Thyroid gland (tissue), 4 donors: ENCODE measurements at regions not wholly inside any gene's neighbourhood (a gene's known extent, or its start where the extent isn't known, plus 50 kb on each side); places are given as distances from the start of the nearest gene placed in this dataset.

Source experiments
- DNase-seq, 2 donors: peaks; one replicate each; pipeline ENCODE4 v3.0.0-alpha.2; 2019
- H3K27ac ChIP-seq, 3 donors: fragments of 200-600 bp; sonication (generic); 1 replicate in 2 of 3; 2 replicates in 1 of 3; pipeline ENCODE4 v1.5.1; 2016 to 2019; ENCODE audit warnings: mild to moderate bottlenecking in 1 of 3, moderate library complexity in 1 of 3
- H3K27me3 ChIP-seq: fragments of 200-600 bp; sonication (generic); one replicate; pipeline ENCODE4 v1.5.1; 2019
- H3K36me3 ChIP-seq, 2 donors: fragments of 200-600 bp; sonication (generic); one replicate each; pipeline ENCODE4 v1.5.1; 2016 to 2019
- H3K4me1 ChIP-seq, 2 donors: fragments of 200-600 bp; sonication (generic); one replicate each; pipeline ENCODE4 v1.5.1; 2017 to 2019
- H3K4me3 ChIP-seq, 3 donors: fragments of 200-600 bp; sonication (generic); replicated peaks in 1 of 3; 1 replicate in 2 of 3; 2 replicates in 1 of 3; pipeline ENCODE4 v1.5.1; 2016; ENCODE audit warnings: mild to moderate bottlenecking in 1 of 3
- H3K9me3 ChIP-seq: fragments of 200-600 bp; sonication (generic); one replicate; pipeline ENCODE4 v1.5.1; 2017
- CTCF ChIP-seq, 6 experiments: fragments of 200-600 bp in 3 of 6; fragments of 450-650 bp in 3 of 6; sonication (generic) in 3 of 6; IDR thresholded peaks; one replicate each; pipeline ENCODE4 v1.5.1; 2016 to 2019; ENCODE audit warnings: antibody characterized with exemption in 6 of 6, mild to moderate bottlenecking in 2 of 6, inconsistent platforms in 1 of 6, moderate library complexity in 1 of 6
- POLR2A ChIP-seq, 2 donors: fragments of 450-650 bp; IDR thresholded peaks; one replicate each; pipeline ENCODE4 v1.6.1; 2017; ENCODE audit warnings: antibody characterized with exemption in 2 of 2, mild to moderate bottlenecking in 2 of 2, moderate library complexity in 1 of 2
- WGBS, 2 donors: methylation state at CpG; one replicate each; pipeline ENCODE4 v1.1.5; 2017; 5-methylcytosine and 5-hydroxymethylcytosine counted together
- intact Hi-C: fragments of 100-400 bp; cut with DNase I; formaldehyde crosslinking; loops from one replicate; pipeline ENCODE4 v1.15.1; 2023

GRCh38 chr13:78410847-78411246 lies 192.5 kb downstream of the POU4F1 start:
- no peak overlapping the region for H3K27ac ChIP-seq
- TF ChIP-seq POLR2A (IDR thresholded peaks at IDR 0.05) (no peak), CTCF (IDR thresholded peaks at IDR 0.05) (no peak)
- no peaks in the 10 kb centered on the region for H3K36me3 ChIP-seq
- H3K4me3 ChIP-seq = no peak overlapping the region
- intact Hi-C loops = no loop called here
- no peaks in the 10 kb centered on the region for H3K4me1 ChIP-seq
- no peaks in the 10 kb centered on the region for H3K9me3 ChIP-seq
- H3K27me3 ChIP-seq = no peaks in the 10 kb centered on the region
- DNase-seq = no peak
- WGBS, 2 donors = 52 to 55% methylated on average over 1 of the region's 1 CpG

GRCh38 chr13:78410164-78410563 lies 193.2 kb downstream of the POU4F1 start:
- Histone ChIP-seq H3K36me3 (no peaks in the 10 kb centered on the region), H3K27me3 (no peaks in the 10 kb centered on the region), H3K9me3 (no peaks in the 10 kb centered on the region), H3K27ac (no peak overlapping the region), H3K4me3 (no peak overlapping the region), H3K4me1 (no peaks in the 10 kb centered on the region)
- intact Hi-C loops = no loop called here
- TF ChIP-seq CTCF (IDR thresholded peaks at IDR 0.05) (no peak), POLR2A (IDR thresholded peaks at IDR 0.05) (no peak)
- WGBS, 2 donors = 42 to 45% methylated on average over 2 of the region's 2 CpGs
- DNase-seq = no peak

GRCh38 chr13:78409172-78409571 lies 194.2 kb downstream of the POU4F1 start:
- no peak for DNase-seq
- Histone ChIP-seq H3K4me1 (no peaks in the 10 kb centered on the region), H3K4me3 (no peak overlapping the region), H3K36me3 (no peaks in the 10 kb centered on the region), H3K9me3 (no peaks in the 10 kb centered on the region), H3K27ac (no peak overlapping the region), H3K27me3 (no peaks in the 10 kb centered on the region)
- TF ChIP-seq POLR2A (IDR thresholded peaks at IDR 0.05) (no peak), CTCF (IDR thresholded peaks at IDR 0.05) (no peak)
- intact Hi-C loops = no loop called here
- 58 to 60% methylated on average over 2 of the region's 2 CpGs for WGBS, 2 donors

GRCh38 chr13:78404846-78405360 lies 198.4 kb downstream of the POU4F1 start:
- TF ChIP-seq CTCF (IDR thresholded peaks at IDR 0.05) = no peak
- Histone ChIP-seq H3K36me3 (no peaks in the 10 kb centered on the region), H3K27me3 (no peaks in the 10 kb centered on the region), H3K9me3 (no peaks in the 10 kb centered on the region), H3K4me3 (no peak overlapping the region), H3K4me1 (no peaks in the 10 kb centered on the region), H3K27ac (no peak overlapping the region)
- intact Hi-C loops = no loop called here
- DNase-seq = no peak
- 83 to 84% methylated on average over 6 of the region's 6 CpGs for WGBS, 2 donors

GRCh38 chr13:78402708-78403400 lies 200.5 kb downstream of the POU4F1 start:
- WGBS, 2 donors = 40 to 49% methylated on average over 2 of the region's 2 CpGs
- H3K4me1 ChIP-seq = no peaks in the 10 kb centered on the region
- H3K9me3 ChIP-seq = no peaks in the 10 kb centered on the region
- intact Hi-C loops = no loop called here
- H3K27me3 ChIP-seq = no peaks in the 10 kb centered on the region
- no peak for DNase-seq
- no peak overlapping the region for H3K4me3 ChIP-seq
- no peaks in the 10 kb centered on the region for H3K36me3 ChIP-seq
- no peak overlapping the region for H3K27ac ChIP-seq
- TF ChIP-seq POLR2A (IDR thresholded peaks at IDR 0.05) (no peak), CTCF (IDR thresholded peaks at IDR 0.05) (no peak)
